H9 (cell line): ENCODE measurements at regions not wholly inside any gene's neighbourhood (a gene's known extent, or its start where the extent isn't known, plus 50 kb on each side); places are given as distances from the start of the nearest gene placed in this dataset.

Experiments used
- DNase-seq: peaks from one replicate; pipeline ENCODE4 v3.0.0-alpha.2; 2017
- H2AFZ ChIP-seq: one replicate; pipeline ENCODE4 v1.6.1; 2013; ENCODE audit warnings: mild to moderate bottlenecking, low read length, control low read depth, moderate library complexity
- H2AK5ac ChIP-seq: 2 replicates; pipeline ENCODE4 v1.6.1; 2013; ENCODE audit warnings: low read length, control low read depth, mixed read lengths; ENCODE audit not compliant: insufficient read length
- H2BK120ac ChIP-seq: one replicate; pipeline ENCODE4 v1.6.1; 2013; ENCODE audit warnings: low read depth, mild to moderate bottlenecking, low read length, control low read depth, inconsistent platforms; ENCODE audit not compliant: poor library complexity, severe bottlenecking
- H2BK12ac ChIP-seq: 2 replicates; pipeline ENCODE4 v1.6.1; 2013; ENCODE audit warnings: low read length, control low read depth, mixed read lengths, low read depth; ENCODE audit not compliant: insufficient read length
- H2BK15ac ChIP-seq: 2 replicates; pipeline ENCODE4 v1.6.1; 2013; ENCODE audit warnings: low read depth, low read length, control low read depth
- H2BK20ac ChIP-seq: one replicate; pipeline ENCODE4 v1.6.1; 2013; ENCODE audit warnings: low read depth, mild to moderate bottlenecking, low read length, control low read depth, inconsistent platforms; ENCODE audit not compliant: poor library complexity, severe bottlenecking
- H2BK5ac ChIP-seq: 2 replicates; pipeline ENCODE4 v1.6.1; 2013; ENCODE audit warnings: low read length, control low read depth, mixed read lengths; ENCODE audit not compliant: insufficient read length
- H3K14ac ChIP-seq: 2 replicates; pipeline ENCODE4 v1.6.1; 2013; ENCODE audit warnings: low read length, control low read depth; ENCODE audit not compliant: insufficient read depth
- H3K18ac ChIP-seq: 2 replicates; pipeline ENCODE4 v1.6.1; 2013; ENCODE audit warnings: low read depth, mild to moderate bottlenecking, mixed read lengths, low read length, control low read depth; ENCODE audit not compliant: insufficient read length
- H3K23ac ChIP-seq: 2 replicates; pipeline ENCODE4 v1.6.1; 2013; ENCODE audit warnings: low read length, control low read depth, mixed read lengths, low read depth; ENCODE audit not compliant: insufficient read length
- H3K23me2 ChIP-seq: 2 replicates; pipeline ENCODE4 v1.6.1; 2013; ENCODE audit warnings: low read depth, mild to moderate bottlenecking, mixed read lengths, low read length, control low read depth; ENCODE audit not compliant: insufficient read length, poor library complexity, severe bottlenecking
- H3K27ac ChIP-seq: 2 replicates; pipeline ENCODE4 v1.5.1; 2013; ENCODE audit warnings: low read length, control low read depth, mixed read lengths, low read depth; ENCODE audit not compliant: insufficient read length
- H3K27me3 ChIP-seq: 2 replicates; pipeline ENCODE4 v1.6.1; 2013; ENCODE audit warnings: low read length, control low read depth, inconsistent platforms; ENCODE audit not compliant: insufficient read depth
- H3K4ac ChIP-seq: 2 replicates; pipeline ENCODE4 v1.6.1; 2013; ENCODE audit warnings: low read depth, mild to moderate bottlenecking, control low read depth, inconsistent platforms, low read length, moderate library complexity
- H3K4me1 ChIP-seq: 2 replicates; pipeline ENCODE4 v1.6.1; 2013; ENCODE audit warnings: low read length, control low read depth, inconsistent platforms; ENCODE audit not compliant: insufficient read depth
- H3K4me2 ChIP-seq: 2 replicates; pipeline ENCODE4 v1.6.1; 2013; ENCODE audit warnings: low read length, control low read depth, mixed read lengths; ENCODE audit not compliant: insufficient read length, insufficient read depth
- H3K56ac ChIP-seq: 2 replicates; pipeline ENCODE4 v1.6.1; 2013; ENCODE audit warnings: low read depth, mild to moderate bottlenecking, mixed read lengths, low read length, control low read depth; ENCODE audit not compliant: insufficient read length
- H3K79me1 ChIP-seq: 2 replicates; pipeline ENCODE4 v1.6.1; 2013; ENCODE audit warnings: low read depth, mild to moderate bottlenecking, moderate library complexity, low read length, control low read depth, inconsistent platforms; ENCODE audit not compliant: insufficient read depth, poor library complexity, severe bottlenecking
- H3K79me2 ChIP-seq: 2 replicates; pipeline ENCODE4 v1.6.1; 2013; ENCODE audit warnings: low read length, control low read depth, inconsistent platforms; ENCODE audit not compliant: insufficient read depth
- H3K9ac ChIP-seq: 2 replicates; pipeline ENCODE4 v1.6.1; 2013; ENCODE audit warnings: low read length, control low read depth, mixed read lengths; ENCODE audit not compliant: insufficient read length; ENCODE audit errors: extremely low read depth
- H3K9me3 ChIP-seq: one replicate; pipeline ENCODE4 v1.6.1; 2013; ENCODE audit warnings: low read depth, low read length, inconsistent platforms; ENCODE audit not compliant: control insufficient read depth
- H3T11ph ChIP-seq: one replicate; pipeline ENCODE4 v1.6.1; 2013; ENCODE audit warnings: mild to moderate bottlenecking, low read length, control low read depth, inconsistent platforms
- H4K20me1 ChIP-seq: one replicate; pipeline ENCODE4 v1.6.1; 2013; ENCODE audit not compliant: control insufficient read depth, insufficient read length, insufficient read depth
- H4K5ac ChIP-seq: 2 replicates; pipeline ENCODE4 v1.6.1; 2013; ENCODE audit warnings: low read depth, mild to moderate bottlenecking, mixed read lengths, low read length, control low read depth; ENCODE audit not compliant: insufficient read length
- H4K8ac ChIP-seq: replicated peaks from 2 replicates; pipeline ENCODE4 v1.6.1; 2013; ENCODE audit warnings: low read length, control low read depth, mixed read lengths, low read depth; ENCODE audit not compliant: insufficient read length
- H4K91ac ChIP-seq: 2 replicates; pipeline ENCODE4 v1.6.1; 2013; ENCODE audit warnings: low read depth, mild to moderate bottlenecking, moderate library complexity, mixed read lengths, low read length, control low read depth; ENCODE audit not compliant: insufficient read length
- H3K27ac Mint-ChIP-seq, 3 experiments: 2 replicates in 2 of 3; 3 replicates in 1 of 3; pipeline ENCODE4 v1.8.0; 2020 to 2021; ENCODE audit warnings: mixed read lengths in 3 of 3, mild to moderate bottlenecking in 1 of 3, moderate library complexity in 1 of 3
- H3K27me3 Mint-ChIP-seq: 2 replicates; pipeline ENCODE4 v1.8.0; 2021; ENCODE audit warnings: low read depth, mild to moderate bottlenecking, moderate library complexity, mixed read lengths
- H3K36me3 Mint-ChIP-seq, 3 experiments: 2 replicates in 2 of 3; 3 replicates in 1 of 3; pipeline ENCODE4 v1.8.0; 2020 to 2021; ENCODE audit warnings: low read depth in 3 of 3, mixed read lengths in 3 of 3; ENCODE audit not compliant: insufficient read depth in 1 of 3
- H3K4me1 Mint-ChIP-seq, 2 experiments: 2 replicates each; pipeline ENCODE4 v1.8.0; 2020; ENCODE audit warnings: mixed read lengths in 2 of 2
- H3K4me3 Mint-ChIP-seq, 2 experiments: 2 replicates in 1 of 2; 3 replicates in 1 of 2; pipeline ENCODE4 v1.8.0; 2020 to 2021; ENCODE audit warnings: mild to moderate bottlenecking in 2 of 2, mixed read lengths in 2 of 2, moderate library complexity in 1 of 2
- H3K9me3 Mint-ChIP-seq, 2 experiments: 2 replicates in 1 of 2; 3 replicates in 1 of 2; pipeline ENCODE4 v1.8.0; 2020; ENCODE audit warnings: mild to moderate bottlenecking in 2 of 2, mixed read lengths in 2 of 2, moderate library complexity in 1 of 2
- CTCF ChIP-seq: fragments of 200-600 bp; sonication (generic); conservative IDR thresholded peaks from 3 replicates; pipeline ENCODE4 v1.8.0; 2021; ENCODE audit warnings: antibody characterized with exemption, mild to moderate bottlenecking
- WGBS: extraction: QIAGEN DNeasy Blood & Tissue Kit; methylation state at CpG from one replicate; pipeline ENCODE4 v1.1.7; 2013; ENCODE audit warnings: missing lambda C conversion rate, low lambda C conversion rate, mixed read lengths; ENCODE audit not compliant: insufficient read length; ENCODE audit errors: extremely low coverage; 5-methylcytosine and 5-hydroxymethylcytosine counted together

DNA sequence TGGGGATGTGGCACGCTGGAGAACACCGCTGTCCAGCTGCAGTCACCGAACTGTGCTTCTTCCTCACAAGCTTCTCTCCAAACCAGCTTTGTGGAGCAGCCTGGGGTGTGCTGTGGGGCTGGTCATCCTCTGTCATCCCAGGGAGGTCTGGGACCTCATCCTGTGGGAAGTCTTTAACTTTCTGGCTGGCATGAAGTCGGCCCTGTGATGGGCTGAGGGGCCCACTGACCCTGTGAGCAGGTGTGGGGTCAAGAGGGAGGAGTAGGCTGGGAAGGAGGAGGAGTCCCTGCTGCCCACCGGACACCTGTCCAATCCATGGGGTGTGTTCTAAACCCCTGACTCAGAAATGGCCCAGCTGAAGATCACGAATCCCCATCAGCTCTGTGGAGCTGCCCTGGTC lies 136.2 kb upstream of the SHH start:
- H2AK5ac ChIP-seq: no peak overlapping the region
- no peaks in the 10 kb centered on the region for H3K79me1 ChIP-seq
- TF ChIP-seq CTCF: no peak
- WGBS: no CpG with 5 or more reads among the region's 6 CpGs
- no peak overlapping the region for H2BK20ac ChIP-seq
- H2BK5ac ChIP-seq: no peak overlapping the region
- H3K18ac ChIP-seq: no peak overlapping the region
- H4K91ac ChIP-seq: no peak overlapping the region
- H4K8ac ChIP-seq: no peak overlapping the region
- H3K27me3 ChIP-seq: no peaks in the 10 kb centered on the region
- H2BK15ac ChIP-seq: no peak overlapping the region
- H2BK12ac ChIP-seq: no peak overlapping the region
- H4K20me1 ChIP-seq: no peaks in the 10 kb centered on the region
- no peaks in the 10 kb centered on the region for H3K9me3 ChIP-seq
- peaks cover 6 to 8% of the 10 kb centered on the region in 2 experiments; a peak in 3 of 5 replicates for H3K9me3 Mint-ChIP-seq
- no peak overlapping the region for H3K4me3 Mint-ChIP-seq
- H3K27me3 Mint-ChIP-seq: peaks cover 5% of the 10 kb centered on the region
- no peak overlapping the region for H2BK120ac ChIP-seq
- no peak overlapping the region for H3K27ac Mint-ChIP-seq
- H3K9ac ChIP-seq: no peak overlapping the region
- no peak overlapping the region for H3K27ac ChIP-seq
- no peaks in the 10 kb centered on the region for H3K4me1 Mint-ChIP-seq
- no peak overlapping the region for H3K23ac ChIP-seq
- no peak overlapping the region for H2AFZ ChIP-seq
- no peak overlapping the region for H3K14ac ChIP-seq
- no peaks in the 10 kb centered on the region for H3K79me2 ChIP-seq
- DNase-seq: no peak
- H3K23me2 ChIP-seq: no peaks in the 10 kb centered on the region
- no peaks in the 10 kb centered on the region; a peak in 1 of 7 replicates for H3K36me3 Mint-ChIP-seq
- H3K4me1 ChIP-seq: no peaks in the 10 kb centered on the region
- no peak overlapping the region for H4K5ac ChIP-seq
- no peak overlapping the region for H3T11ph ChIP-seq
- H3K4me2 ChIP-seq: no peak overlapping the region
- no peak overlapping the region for H3K4ac ChIP-seq
- H3K56ac ChIP-seq: no peak overlapping the region
